Activated CD4-positive, alpha-beta T cell treated with anti-CD3 and anti-CD28 coated beads for 48 hours (primary cell): ENCODE measurements at regions not wholly inside any gene's neighbourhood (a gene's known extent, or its start where the extent isn't known, plus 50 kb on each side); places are given as distances from the start of the nearest gene placed in this dataset.

ENCODE experiments used
- DNase-seq: peaks from one replicate; pipeline ENCODE4 v3.0.0-alpha.2; 2020

- DNase-seq, result no peak
Measured at GRCh38 chr2:146161256-146161882, 1641.5 kb upstream of the ZEB2 start.

GRCh38 chr2:146158072-146158674, 1638.3 kb upstream of the ZEB2 start:
- no peak for DNase-seq

- no peak for DNase-seq
Measured at GRCh38 chr2:146147448-146148012, 1627.6 kb upstream of the ZEB2 start.

GRCh38 chr2:146143971-146144370, 1624.1 kb upstream of the ZEB2 start:
- DNase-seq, result no peak

GRCh38 chr2:146138820-146139219, 1618.9 kb upstream of the ZEB2 start:
- DNase-seq, result no peak

GRCh38 chr2:146135245-146135644, 1615.3 kb upstream of the ZEB2 start:
- DNase-seq, result no peak

GRCh38 chr2:146131785-146132184, 1611.9 kb upstream of the ZEB2 start:
- DNase-seq, result no peak

- DNase-seq, result no peak
Measured at GRCh38 chr2:146131048-146131447, 1611.1 kb upstream of the ZEB2 start.

- no peak for DNase-seq
Measured at GRCh38 chr2:146130290-146130689, 1610.4 kb upstream of the ZEB2 start.

- no peak for DNase-seq
Measured at GRCh38 chr2:146129231-146129630, 1609.3 kb upstream of the ZEB2 start.

- no peak for DNase-seq
Measured at GRCh38 chr2:146128216-146128615, 1608.3 kb upstream of the ZEB2 start.

- DNase-seq, result no peak
Measured at GRCh38 chr2:146125551-146125950, 1605.6 kb upstream of the ZEB2 start.

- DNase-seq, result no peak
Measured at GRCh38 chr2:146124741-146125140, 1604.8 kb upstream of the ZEB2 start.

- DNase-seq, result no peak
Measured at GRCh38 chr2:146123714-146124113, 1603.8 kb upstream of the ZEB2 start.

- no peak for DNase-seq
Measured at GRCh38 chr2:146123256-146123655, 1603.3 kb upstream of the ZEB2 start.

- no peak for DNase-seq
Measured at GRCh38 chr2:146119586-146119985, 1599.7 kb upstream of the ZEB2 start.

GRCh38 chr2:146108993-146109392, 1589.1 kb upstream of the ZEB2 start:
- no peak for DNase-seq

- DNase-seq, result no peak
Measured at GRCh38 chr2:146094185-146094584, 1574.3 kb upstream of the ZEB2 start.

- DNase-seq, result no peak
Measured at GRCh38 chr2:146081459-146081858, 1561.5 kb upstream of the ZEB2 start.

- no peak for DNase-seq
Measured at GRCh38 chr2:146080925-146081324, 1561.0 kb upstream of the ZEB2 start.

- DNase-seq, result no peak
Measured at GRCh38 chr2:146079216-146079615, 1559.3 kb upstream of the ZEB2 start.

GRCh38 chr2:146077156-146077555, 1557.2 kb upstream of the ZEB2 start:
- DNase-seq, result no peak

- DNase-seq, result no peak
Measured at GRCh38 chr2:146068051-146068450, 1548.1 kb upstream of the ZEB2 start.

- DNase-seq, result no peak
Measured at GRCh38 chr2:146048141-146048540, 1528.2 kb upstream of the ZEB2 start.
